ENCODE measurements at regions not wholly inside any gene's neighbourhood (a gene's known extent, or its start where the extent isn't known, plus 50 kb on each side); places are given as distances from the start of the nearest gene placed in this dataset.

GRCh38 chr15:31179693-31180092 is 78.2 kb upstream of the TRPM1 start:
- TF ChIP-seq, protein P1, sequence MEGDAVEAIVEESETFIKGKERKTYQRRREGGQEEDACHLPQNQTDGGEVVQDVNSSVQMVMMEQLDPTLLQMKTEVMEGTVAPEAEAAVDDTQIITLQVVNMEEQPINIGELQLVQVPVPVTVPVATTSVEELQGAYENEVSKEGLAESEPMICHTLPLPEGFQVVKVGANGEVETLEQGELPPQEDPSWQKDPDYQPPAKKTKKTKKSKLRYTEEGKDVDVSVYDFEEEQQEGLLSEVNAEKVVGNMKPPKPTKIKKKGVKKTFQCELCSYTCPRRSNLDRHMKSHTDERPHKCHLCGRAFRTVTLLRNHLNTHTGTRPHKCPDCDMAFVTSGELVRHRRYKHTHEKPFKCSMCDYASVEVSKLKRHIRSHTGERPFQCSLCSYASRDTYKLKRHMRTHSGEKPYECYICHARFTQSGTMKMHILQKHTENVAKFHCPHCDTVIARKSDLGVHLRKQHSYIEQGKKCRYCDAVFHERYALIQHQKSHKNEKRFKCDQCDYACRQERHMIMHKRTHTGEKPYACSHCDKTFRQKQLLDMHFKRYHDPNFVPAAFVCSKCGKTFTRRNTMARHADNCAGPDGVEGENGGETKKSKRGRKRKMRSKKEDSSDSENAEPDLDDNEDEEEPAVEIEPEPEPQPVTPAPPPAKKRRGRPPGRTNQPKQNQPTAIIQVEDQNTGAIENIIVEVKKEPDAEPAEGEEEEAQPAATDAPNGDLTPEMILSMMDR (conservative IDR thresholded peaks at IDR 0.05), result no peak
- no peak for TF ChIP-seq ZFX (IDR thresholded peaks at IDR 0.05)

Data from C4-2B (cell line).